Germinal center (tissue), 1 donor: ENCODE measurements at regions not wholly inside any gene's neighbourhood (a gene's known extent, or its start where the extent isn't known, plus 50 kb on each side); places are given as distances from the start of the nearest gene placed in this dataset.

Source experiments
- DNase-seq: peaks from one replicate; pipeline ENCODE4 v3.0.0; 2012; ENCODE audit warnings: mixed read lengths, low spot score

DNA sequence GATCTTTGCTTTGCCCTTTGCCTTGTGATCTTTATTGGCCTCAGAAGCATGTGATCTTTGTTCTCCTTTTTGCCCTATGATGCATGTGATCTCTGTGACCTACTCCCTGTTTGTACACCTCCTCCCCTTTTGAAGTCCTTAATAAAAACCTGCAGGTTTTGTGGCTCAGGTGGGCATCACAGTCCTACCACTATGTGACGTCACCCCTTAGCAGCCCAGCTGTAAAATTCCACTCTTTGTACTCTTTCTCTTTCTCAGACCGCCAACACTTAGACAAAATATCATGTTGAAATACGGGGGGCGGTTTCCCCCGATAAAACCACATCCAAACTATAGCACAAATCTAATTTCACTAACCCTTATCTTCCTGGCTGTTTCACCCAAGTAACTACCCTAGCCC, 76.7 kb upstream of the RAPGEF4 start:
- no peak for DNase-seq

DNA sequence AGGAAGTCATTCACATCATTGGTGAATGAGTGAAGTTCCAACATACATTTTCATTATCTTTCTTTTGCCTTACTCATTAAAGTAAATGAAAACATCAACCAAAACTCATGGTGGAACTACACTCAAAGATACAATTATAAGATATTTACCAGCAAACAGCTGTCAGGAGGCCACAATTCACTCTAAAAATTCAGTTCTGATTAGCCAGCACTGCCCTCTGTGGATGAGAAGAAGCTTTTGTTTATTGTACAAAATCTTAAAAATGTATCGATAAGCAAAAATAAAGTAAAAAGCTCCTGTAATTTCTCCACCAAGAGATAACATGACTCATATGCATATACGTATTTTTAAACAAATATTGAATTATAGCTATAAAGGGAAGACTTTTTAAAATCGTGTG, 73.5 kb upstream of the RAPGEF4 start:
- DNase-seq, result no peak

DNA sequence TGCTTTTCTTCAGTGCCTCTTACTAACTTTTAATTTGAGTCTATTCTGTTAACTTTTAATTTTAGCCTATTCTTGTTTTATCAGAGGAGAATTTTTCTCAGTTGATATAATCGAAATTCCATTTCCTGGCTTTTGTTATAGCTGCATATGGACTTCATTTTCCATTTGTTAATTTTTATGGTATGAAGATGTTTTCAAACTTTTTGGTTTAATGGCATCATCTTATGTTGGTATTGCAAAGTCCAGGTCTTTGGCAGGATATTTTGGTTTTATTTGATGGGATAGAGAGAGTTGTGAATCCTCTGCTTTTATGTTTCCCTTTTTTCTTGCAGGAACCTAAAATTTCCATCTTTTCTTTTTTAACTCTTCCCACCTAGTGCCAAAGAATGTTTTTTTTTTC, 70.9 kb upstream of the RAPGEF4 start:
- DNase-seq, result no peak

DNA sequence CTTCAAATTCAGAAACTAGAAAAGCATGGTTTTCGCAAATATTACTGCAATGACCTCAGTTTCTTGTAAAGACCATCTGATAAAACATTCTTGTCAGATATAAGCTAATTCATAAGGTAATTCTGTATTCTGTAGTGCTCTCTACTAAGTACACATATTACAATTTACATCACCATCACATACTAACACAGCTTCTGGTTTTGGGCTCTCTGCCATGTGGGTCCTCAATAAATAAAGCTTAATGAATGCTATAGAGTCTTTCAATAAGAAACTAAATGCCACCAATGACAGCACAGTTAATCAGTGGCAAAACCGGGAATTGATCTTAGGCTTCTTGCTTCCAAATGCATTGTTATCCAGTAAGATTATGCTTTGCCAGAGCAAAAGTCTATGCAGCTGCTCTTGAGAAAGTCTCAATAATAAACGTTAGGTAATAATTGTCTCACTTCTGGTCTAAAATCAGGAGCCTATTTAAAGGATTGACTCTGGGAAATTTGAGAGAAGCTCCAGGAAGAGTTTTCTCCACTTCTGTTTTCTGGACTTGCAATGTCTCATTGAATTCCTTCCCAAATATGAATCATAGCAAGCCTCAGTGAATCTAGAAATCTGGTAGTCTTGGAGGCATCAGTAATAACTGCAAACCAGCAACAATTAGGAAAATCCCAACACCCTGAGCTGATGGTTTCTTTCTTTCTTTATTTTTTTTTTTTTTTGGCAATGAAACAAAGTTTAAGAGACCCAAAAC, 67.9 kb upstream of the RAPGEF4 start:
- DNase-seq, result no peak

DNA sequence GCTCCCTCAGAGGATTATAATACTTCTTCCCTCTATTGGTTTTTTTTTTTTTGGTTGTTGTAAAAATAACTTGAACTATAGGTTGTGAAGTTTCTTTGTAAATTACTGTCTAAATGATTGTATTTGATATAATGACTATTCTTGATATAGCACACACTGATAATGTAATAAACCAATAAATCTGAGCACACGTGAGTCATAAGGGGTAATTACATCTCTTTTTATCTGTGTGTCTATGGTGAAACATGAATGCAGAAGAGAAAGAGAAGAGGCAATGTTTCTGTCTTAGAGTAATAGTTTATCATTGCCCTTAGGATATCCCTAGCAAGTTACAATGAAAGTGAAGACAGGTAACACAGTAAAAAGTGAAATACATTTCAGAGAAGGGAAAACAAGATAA, 64.1 kb upstream of the RAPGEF4 start:
- DNase-seq, result no peak

DNA sequence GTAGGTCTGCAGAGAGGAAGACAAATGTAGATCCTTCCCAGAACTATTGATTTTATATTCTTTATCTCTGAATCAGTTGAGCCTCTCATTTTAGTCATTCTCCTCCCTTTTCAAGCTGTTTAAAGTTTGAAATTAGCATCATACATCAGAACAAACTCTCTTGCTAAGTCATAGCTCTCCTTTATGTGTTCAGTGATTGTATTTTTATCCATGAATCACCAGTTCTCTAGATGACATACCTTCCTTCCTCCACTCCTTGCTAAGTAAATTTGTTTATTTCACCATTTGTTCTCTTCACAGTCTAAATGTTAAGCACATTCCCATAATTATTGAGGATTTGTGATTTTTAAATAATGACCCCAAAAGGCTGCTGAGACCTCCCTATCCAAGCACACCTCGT, 63.5 kb upstream of the RAPGEF4 start:
- no peak for DNase-seq

DNA sequence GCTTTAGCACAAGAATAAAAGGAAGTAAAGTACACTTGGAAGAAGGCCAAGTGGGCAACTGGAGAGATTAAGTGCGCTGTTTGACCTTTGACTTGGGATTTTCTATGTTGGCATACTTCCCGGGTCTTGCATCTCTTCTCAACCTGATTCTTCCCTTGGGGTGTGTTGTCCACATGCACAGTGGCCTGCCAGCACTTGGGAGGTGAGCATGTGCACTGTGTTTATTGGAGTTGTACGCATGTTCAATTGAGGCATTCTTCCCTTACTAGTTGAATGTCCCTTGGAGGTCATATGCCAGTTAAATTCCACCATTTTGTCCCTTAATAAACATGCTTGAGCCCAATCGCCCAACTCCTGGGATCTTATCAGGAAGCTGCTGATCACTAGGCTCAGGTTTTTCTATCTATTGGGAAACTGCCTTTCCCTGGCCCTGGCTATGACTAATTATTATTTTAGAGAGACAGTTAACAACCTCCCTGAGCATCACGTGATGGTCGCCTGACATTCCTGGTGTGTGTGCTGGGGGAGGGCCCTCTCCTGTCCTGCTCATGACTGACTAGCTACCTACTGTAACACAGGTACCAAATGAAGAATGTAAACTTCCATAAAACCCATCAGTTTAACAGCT, 62.5 kb upstream of the RAPGEF4 start:
- DNase-seq, result no peak

DNA sequence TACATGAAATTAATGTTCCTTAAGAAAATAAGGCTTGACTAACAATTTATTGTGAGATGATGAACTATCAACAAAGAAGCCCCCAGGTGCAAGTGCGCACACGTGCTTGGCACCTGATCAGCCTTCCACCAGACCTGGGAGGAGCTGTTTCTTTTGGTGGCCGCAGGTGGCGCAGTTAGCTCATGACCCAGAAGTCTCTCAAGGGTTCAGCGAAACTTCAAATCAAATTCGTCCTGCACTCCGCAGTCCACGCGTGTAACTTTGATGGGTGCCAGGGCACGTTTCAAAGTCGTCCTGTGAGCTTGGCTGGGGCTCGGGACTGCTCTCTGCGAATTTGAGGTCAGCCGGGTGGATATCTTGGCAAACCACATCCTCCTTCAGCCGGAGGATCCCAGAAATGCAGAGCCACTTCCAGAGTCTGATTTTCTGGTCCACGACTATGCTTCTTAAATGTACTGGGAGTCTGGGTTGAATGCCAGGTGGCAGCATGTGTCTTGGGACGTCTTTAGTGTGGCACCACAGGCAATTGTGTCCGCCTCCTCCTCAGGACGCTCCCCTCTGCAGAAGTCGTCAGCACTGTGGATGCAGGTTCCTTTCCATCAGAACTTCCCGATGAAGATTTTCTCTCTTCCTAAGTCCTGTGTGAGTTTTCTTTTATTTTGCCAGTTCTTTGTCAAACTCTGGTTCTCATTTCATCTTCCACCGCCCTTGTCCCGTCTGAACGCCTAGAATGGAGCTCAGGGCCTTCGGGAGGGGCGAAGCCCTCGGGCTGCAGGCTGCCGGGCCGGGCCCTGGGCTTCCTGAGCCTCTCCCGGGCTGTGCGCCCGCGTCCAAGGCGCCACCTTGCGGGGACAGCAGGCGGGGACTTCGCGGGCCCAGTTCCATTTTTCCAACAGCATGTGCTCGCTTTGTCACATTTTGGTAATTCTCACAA, 61.3 kb upstream of the RAPGEF4 start:
- DNase-seq, result peak; percentile 46

DNA sequence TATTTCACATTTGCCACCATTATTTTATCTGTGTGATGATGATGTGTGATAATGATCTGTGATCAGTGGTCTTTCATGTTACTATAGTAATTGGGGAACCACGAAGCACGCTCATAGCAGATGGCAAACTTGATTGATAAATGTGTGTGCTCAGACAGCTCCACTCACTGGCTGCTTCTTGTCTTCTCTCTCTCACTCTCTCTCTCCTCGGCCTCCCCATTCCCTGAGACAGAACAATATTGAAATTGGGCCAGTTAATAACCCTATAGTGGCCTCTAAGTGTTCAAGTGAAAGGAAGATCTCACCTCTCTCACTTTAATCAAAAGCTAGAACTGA, 60.7 kb upstream of the RAPGEF4 start:
- no peak for DNase-seq

DNA sequence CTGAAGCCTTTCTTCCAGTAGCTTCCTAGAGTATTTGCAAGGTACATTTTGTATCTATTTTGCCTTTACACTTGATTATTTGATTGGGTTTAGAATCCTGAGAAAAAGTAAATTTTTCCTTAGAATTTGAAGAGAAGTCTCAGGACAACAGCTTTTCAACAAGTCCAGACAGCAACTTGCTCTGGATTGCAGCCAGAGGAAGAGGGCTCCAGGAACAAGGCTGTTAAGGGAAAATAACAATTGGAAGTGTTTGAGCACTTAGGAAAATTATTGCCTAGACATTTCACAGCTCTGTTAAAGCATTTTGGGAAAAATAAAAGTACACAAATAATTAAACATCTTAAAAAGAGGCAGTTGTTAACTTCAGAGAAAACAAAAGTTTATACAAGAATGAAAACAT, 58.3 kb upstream of the RAPGEF4 start:
- DNase-seq, result no peak

DNA sequence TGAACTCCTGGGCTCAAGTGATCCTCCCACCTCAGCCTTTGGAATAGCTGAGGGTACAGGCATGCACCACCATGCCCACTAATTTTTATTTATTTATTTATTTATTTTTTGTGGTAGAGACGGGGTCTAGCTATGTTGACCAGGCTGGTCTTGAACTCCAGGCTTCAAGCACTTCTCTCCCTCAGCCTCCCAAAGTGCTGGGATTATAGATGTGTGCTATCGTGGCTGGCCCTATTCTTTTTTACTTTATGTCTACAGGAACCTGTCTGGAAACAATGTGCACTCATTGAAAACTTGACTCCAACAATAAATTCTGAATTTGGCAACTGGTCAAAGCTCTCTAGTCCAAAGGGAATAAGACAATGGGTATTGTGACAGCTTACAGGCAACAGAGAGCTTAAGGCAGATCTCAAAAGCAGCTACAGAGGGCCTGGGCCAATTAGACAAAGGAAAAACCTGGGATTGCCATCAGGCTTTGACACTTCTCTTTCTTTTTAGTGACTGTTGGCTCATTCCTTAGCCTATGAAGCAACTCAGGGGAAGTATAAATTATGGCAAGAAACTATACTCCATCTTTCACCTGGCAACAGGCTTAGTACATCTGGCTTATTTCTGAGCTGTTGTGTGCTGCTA, 55.1 kb upstream of the RAPGEF4 start:
- DNase-seq, result no peak

DNA sequence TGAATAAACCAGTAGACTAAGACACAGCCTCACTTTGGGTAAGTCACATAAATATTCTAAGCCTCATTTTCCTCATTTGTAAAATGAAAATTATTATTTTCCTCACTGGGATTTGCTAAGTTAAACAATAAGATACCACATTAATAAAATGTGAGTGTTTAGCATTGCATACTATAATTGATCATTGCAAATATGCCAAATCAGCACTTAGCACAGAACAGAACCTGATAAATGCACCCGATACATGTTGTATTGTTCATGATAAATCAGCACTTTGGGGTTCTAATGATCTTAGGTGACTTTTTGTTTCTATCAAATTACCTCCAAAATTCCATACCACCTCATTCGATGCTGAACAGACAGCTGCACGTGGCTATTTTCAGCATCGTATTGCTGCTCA, 50.2 kb upstream of the RAPGEF4 start:
- no peak for DNase-seq
